Epithelial cell of esophagus (primary cell): ENCODE measurements at regions not wholly inside any gene's neighbourhood (a gene's known extent, or its start where the extent isn't known, plus 50 kb on each side); places are given as distances from the start of the nearest gene placed in this dataset.

Experiments
- DNase-seq: peaks from one replicate; pipeline ENCODE4 v3.0.0; 2010; ENCODE audit warnings: low read depth
- H3K4me3 ChIP-seq: 2 replicates; pipeline ENCODE4 v1.5.1; 2011; ENCODE audit warnings: mild to moderate bottlenecking, low read length, control low read depth
- CTCF ChIP-seq: IDR thresholded peaks from 2 replicates; pipeline ENCODE4 v1.5.1; 2011; ENCODE audit warnings: low read depth, mild to moderate bottlenecking, low read length, control low read depth, inconsistent platforms; ENCODE audit not compliant: insufficient read depth; ENCODE audit errors: missing control alignments

- no peak for TF ChIP-seq CTCF
Observed at GRCh38 chr6:147023581-147023980, 180.6 kb upstream of the STXBP5 start.

GRCh38 chr6:147029923-147030322 is 174.3 kb upstream of the STXBP5 start:
- H3K4me3 ChIP-seq, result no peak overlapping the region
- no peak for DNase-seq
- TF ChIP-seq CTCF, result no peak

More at GRCh38 chr6:147023581-147023980, 180.6 kb upstream of the STXBP5 start:
- no peak for DNase-seq
- no peak overlapping the region for H3K4me3 ChIP-seq

GRCh38 chr6:147033267-147033666 is 170.9 kb upstream of the STXBP5 start:
- no peak overlapping the region for H3K4me3 ChIP-seq
- DNase-seq, result peak; percentile 32
- no peak for TF ChIP-seq CTCF

- no peak for TF ChIP-seq CTCF
- DNase-seq, result no peak
- H3K4me3 ChIP-seq, result no peak overlapping the region
Observed at GRCh38 chr6:147035886-147036285, 168.3 kb upstream of the STXBP5 start.

GRCh38 chr6:147037881-147038280 is 166.3 kb upstream of the STXBP5 start:
- DNase-seq, result no peak
- no peak overlapping the region for H3K4me3 ChIP-seq
- TF ChIP-seq CTCF, result no peak

GRCh38 chr6:147040121-147040910 is 163.9 kb upstream of the STXBP5 start:
- no peak overlapping the region for H3K4me3 ChIP-seq
- TF ChIP-seq CTCF, result no peak
- DNase-seq, result no peak

DNA sequence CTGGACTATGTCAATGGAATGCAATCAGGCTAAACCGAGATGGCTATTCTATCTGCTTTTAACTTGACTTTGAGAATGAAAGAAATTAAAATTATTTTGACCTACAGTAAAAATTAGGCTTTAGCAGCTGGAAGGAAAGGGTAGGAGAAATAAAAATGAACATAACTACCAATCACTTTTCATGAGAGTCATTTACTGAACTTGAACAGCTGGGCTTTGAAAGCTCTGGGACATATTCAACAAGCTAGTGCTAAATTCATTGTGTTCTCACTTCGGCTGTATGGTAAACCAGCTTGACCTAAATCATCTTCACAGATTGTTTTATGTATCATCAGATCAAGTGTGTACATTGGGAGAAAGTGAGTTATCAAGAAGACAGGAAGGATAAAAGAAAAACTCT is 161.5 kb upstream of the STXBP5 start:
- no peak for TF ChIP-seq CTCF
- H3K4me3 ChIP-seq, result no peak overlapping the region
- no peak for DNase-seq
